Upper lobe of left lung (tissue), 4 donors: ENCODE measurements at regions not wholly inside any gene's neighbourhood (a gene's known extent, or its start where the extent isn't known, plus 50 kb on each side); places are given as distances from the start of the nearest gene placed in this dataset.

Source experiments
- POLR2A ChIP-seq, 4 donors: fragments of 450-650 bp; IDR thresholded peaks; one replicate each; pipeline ENCODE4 v1.5.1; 2016 to 2017; ENCODE audit warnings: antibody characterized with exemption in 4 of 4, mild to moderate bottlenecking in 2 of 4
- TF ChIP-seq, protein P1 (sequence below), 6 experiments: fragments of 450-650 bp in 4 of 6; fragments of 200-600 bp in 2 of 6; sonication (generic) in 2 of 6; IDR thresholded peaks; one replicate each; pipeline ENCODE4 v1.5.1; 2016 to 2019; ENCODE audit warnings: antibody characterized with exemption in 6 of 6

DNA sequence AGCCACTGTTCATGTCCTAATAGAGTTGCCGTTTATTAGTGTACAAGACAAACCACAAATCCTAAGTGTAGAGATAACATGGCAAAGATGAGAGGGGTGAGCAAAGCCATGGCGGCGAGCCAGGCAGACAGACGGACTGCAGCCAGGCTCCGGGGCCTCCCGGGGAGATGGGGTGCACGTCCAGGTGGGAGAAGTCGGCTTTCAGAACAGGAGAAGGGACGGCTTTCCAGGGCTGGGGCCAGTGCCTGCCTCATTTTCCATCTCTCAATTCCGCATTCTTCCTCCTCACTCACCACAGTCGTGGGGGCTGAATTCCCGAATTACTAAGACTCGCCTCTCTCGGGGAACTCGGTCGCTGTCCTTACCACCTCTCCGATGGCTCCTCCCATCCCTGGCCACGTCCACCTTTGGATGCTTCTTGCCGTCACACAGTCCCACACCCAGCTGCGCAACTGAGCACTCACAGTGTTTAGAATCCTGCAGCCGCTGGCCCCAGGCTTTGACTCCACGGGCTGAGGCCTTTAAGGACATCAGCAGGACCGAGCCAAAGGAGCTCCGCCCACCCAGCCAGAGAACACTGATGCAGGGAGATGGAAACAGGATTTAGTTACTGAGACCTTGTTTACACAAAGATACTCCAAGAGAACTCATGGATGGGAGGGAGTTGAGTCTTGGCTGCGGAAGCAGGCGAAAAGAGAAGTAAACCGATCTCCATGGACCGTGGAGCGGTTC is 59.7 kb downstream of the RNF112 start:
- TF ChIP-seq, protein P1, sequence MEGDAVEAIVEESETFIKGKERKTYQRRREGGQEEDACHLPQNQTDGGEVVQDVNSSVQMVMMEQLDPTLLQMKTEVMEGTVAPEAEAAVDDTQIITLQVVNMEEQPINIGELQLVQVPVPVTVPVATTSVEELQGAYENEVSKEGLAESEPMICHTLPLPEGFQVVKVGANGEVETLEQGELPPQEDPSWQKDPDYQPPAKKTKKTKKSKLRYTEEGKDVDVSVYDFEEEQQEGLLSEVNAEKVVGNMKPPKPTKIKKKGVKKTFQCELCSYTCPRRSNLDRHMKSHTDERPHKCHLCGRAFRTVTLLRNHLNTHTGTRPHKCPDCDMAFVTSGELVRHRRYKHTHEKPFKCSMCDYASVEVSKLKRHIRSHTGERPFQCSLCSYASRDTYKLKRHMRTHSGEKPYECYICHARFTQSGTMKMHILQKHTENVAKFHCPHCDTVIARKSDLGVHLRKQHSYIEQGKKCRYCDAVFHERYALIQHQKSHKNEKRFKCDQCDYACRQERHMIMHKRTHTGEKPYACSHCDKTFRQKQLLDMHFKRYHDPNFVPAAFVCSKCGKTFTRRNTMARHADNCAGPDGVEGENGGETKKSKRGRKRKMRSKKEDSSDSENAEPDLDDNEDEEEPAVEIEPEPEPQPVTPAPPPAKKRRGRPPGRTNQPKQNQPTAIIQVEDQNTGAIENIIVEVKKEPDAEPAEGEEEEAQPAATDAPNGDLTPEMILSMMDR (IDR thresholded peaks at IDR 0.05), result no peak
- TF ChIP-seq POLR2A (IDR thresholded peaks at IDR 0.05), result no peak
